Uterus (tissue), 2 donors: ENCODE measurements at regions not wholly inside any gene's neighbourhood (a gene's known extent, or its start where the extent isn't known, plus 50 kb on each side); places are given as distances from the start of the nearest gene placed in this dataset.

ENCODE experiments used
- CTCF ChIP-seq, 4 experiments: fragments of 200-600 bp in 2 of 4; fragments of 450-650 bp in 2 of 4; sonication (generic) in 2 of 4; IDR thresholded peaks; one replicate each; pipeline ENCODE4 v1.5.1; 2016 to 2019; ENCODE audit warnings: antibody characterized with exemption in 4 of 4, mild to moderate bottlenecking in 2 of 4, moderate library complexity in 1 of 4
- POLR2A ChIP-seq, 2 donors: fragments of 450-650 bp; IDR thresholded peaks; one replicate each; pipeline ENCODE4 v1.6.1; 2016; ENCODE audit warnings: antibody characterized with exemption in 2 of 2, mild to moderate bottlenecking in 1 of 2, moderate library complexity in 1 of 2

DNA sequence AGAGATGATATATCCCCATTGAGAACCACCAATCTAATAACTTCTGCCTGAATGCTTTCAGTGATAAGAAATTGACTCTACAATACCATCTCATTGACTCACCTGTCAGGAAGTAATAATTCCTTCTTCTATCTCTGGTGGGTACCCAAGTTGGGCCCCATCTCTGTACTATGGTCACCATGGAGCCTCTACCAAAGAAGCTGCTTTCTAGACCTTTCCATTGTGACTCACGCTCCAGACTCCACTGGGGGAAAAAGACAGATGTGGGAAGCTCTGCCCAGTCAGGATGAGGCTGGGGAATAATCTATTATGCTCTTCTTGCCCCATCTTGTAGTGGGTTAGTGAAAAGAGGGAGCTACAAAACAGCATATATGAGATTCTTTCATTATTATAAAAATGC lies 100.4 kb downstream of the COPRS start:
- TF ChIP-seq CTCF (IDR thresholded peaks at IDR 0.05) (no peak), POLR2A (IDR thresholded peaks at IDR 0.05) (no peak)
